A549 (cell line): ENCODE measurements at regions not wholly inside any gene's neighbourhood (a gene's known extent, or its start where the extent isn't known, plus 50 kb on each side); places are given as distances from the start of the nearest gene placed in this dataset.

Experiments used
- ATAC-seq, 2 experiments: fragments of 200-7000 bp in 1 of 2; fragments of >200 bp in 1 of 2; cut with Nextera tagmentation in 1 of 2; cut with Tn5 transposase in 1 of 2; 3 replicates each; pipeline versions ENCODE4 v1.8.0 to v1.9.1; 2018 to 2020; ENCODE audit warnings: mild to moderate bottlenecking in 1 of 2, moderate library complexity in 1 of 2
- CTCF ChIA-PET: fragments of 300-600 bp; sonication (Branson Sonifier 250); formaldehyde crosslinking; extraction: SDS; loops from one replicate; lab custom pipeline; 2021; ENCODE audit warnings: antibody characterized with exemption, inconsistent platforms; lab: Yijun Ruan, JAX
- POLR2A ChIA-PET: fragments of 350-600 bp; formaldehyde crosslinking; extraction: SDS; loops from one replicate; lab custom pipeline; 2021; ENCODE audit warnings: antibody characterized with exemption, inconsistent platforms; lab: Yijun Ruan, JAX
- DNase-seq, 2 experiments: peaks; one replicate each; pipeline versions ENCODE4 v3.0.0 to v3.0.0-alpha.2; 2011 to 2016; ENCODE audit warnings: low read depth in 1 of 2, low spot score in 1 of 2
- FAIRE-seq: peaks from 2 replicates; lab custom pipeline; 2011; peaks lifted over from hg19 to GRCh38; lab: Jason Lieb, UNC
- H3K27ac ChIP-seq, 2 experiments: fragments of >200 bp; sonication (Bioruptor Twin); formaldehyde crosslinking; 3 replicates each; pipeline ENCODE4 v1.5.1; 2016 to 2017
- H3K4me1 ChIP-seq: fragments of >200 bp; sonication (Bioruptor Twin); formaldehyde crosslinking; 3 replicates; pipeline ENCODE4 v1.6.1; 2016
- H3K4me2 ChIP-seq: fragments of >200 bp; sonication (Bioruptor Twin); formaldehyde crosslinking; 3 replicates; pipeline ENCODE4 v1.6.1; 2016
- H3K4me3 ChIP-seq: fragments of >200 bp; sonication (Bioruptor Twin); formaldehyde crosslinking; 3 replicates; pipeline ENCODE4 v1.5.1; 2016
- H3K9me3 ChIP-seq: fragments of >200 bp; sonication (Bioruptor Twin); formaldehyde crosslinking; 3 replicates; pipeline ENCODE4 v1.6.1; 2016
- BHLHE40 ChIP-seq: IDR thresholded peaks from 2 replicates; pipeline ENCODE4 v1.6.1; 2012; ENCODE audit warnings: low read depth, low read length, inconsistent platforms
- CBX2 ChIP-seq: fragments of 200-600 bp; sonication (generic); IDR thresholded peaks from 2 replicates; pipeline ENCODE4 v1.6.1; 2016; ENCODE audit warnings: low read depth, mild to moderate bottlenecking, borderline replicate concordance
- CBX8 ChIP-seq: fragments of 200-600 bp; sonication (generic); IDR thresholded peaks from 2 replicates; pipeline ENCODE4 v1.6.1; 2016
- CEBPB ChIP-seq, 2 experiments: fragments of >200 bp in 1 of 2; sonication (Bioruptor Twin) in 1 of 2; formaldehyde crosslinking in 1 of 2; IDR thresholded peaks; 2 replicates each; pipeline ENCODE4 v1.6.1; 2012 to 2016
- CHD2 ChIP-seq: fragments of 150-350 bp; IDR thresholded peaks from 2 replicates; pipeline ENCODE4 v1.6.1; 2014; ENCODE audit warnings: low read length; ENCODE audit not compliant: partially characterized antibody
- EHMT2 ChIP-seq: fragments of 200-600 bp; sonication (generic); IDR thresholded peaks from 2 replicates; pipeline ENCODE4 v1.6.1; 2016; ENCODE audit warnings: antibody characterized with exemption, low read depth, mild to moderate bottlenecking, moderate library complexity
- EP300 ChIP-seq, 2 experiments: fragments of >200 bp; sonication (Bioruptor Twin); formaldehyde crosslinking; IDR thresholded peaks; 2 replicates in 1 of 2; 3 replicates in 1 of 2; pipeline ENCODE4 v1.6.1; 2016 to 2017
- FOSB ChIP-seq: fragments of 250-450 bp; sonication (Bioruptor Pico); IDR thresholded peaks from 2 replicates; pipeline ENCODE4 v1.5.0; 2020; ENCODE audit warnings: mild to moderate bottlenecking, moderate library complexity
- GATA3 ChIP-seq: IDR thresholded peaks from 2 replicates; pipeline ENCODE4 v1.6.1; 2012; ENCODE audit warnings: borderline replicate concordance
- JUN ChIP-seq, 2 experiments: fragments of >200 bp; sonication (Bioruptor Twin); formaldehyde crosslinking; IDR thresholded peaks; 2 replicates in 1 of 2; 3 replicates in 1 of 2; pipeline ENCODE4 v1.6.1; 2016 to 2017
- MYC ChIP-seq: IDR thresholded peaks from 2 replicates; pipeline ENCODE4 v1.6.1; 2012; ENCODE audit warnings: mild to moderate bottlenecking, inconsistent platforms, low read length, improper control_type of control experiment, borderline replicate concordance
- NFE2L2 ChIP-seq: fragments of 150-350 bp; conservative IDR thresholded peaks from 2 replicates; pipeline ENCODE4 v1.6.1; 2014; ENCODE audit warnings: low read length
- PHF8 ChIP-seq: fragments of 200-600 bp; sonication (generic); IDR thresholded peaks from 2 replicates; pipeline ENCODE4 v1.6.1; 2016; ENCODE audit warnings: low read depth, mild to moderate bottlenecking, antibody characterized with exemption, moderate library complexity, borderline replicate concordance
- RCOR1 ChIP-seq: fragments of 150-350 bp; IDR thresholded peaks from 2 replicates; pipeline ENCODE4 v1.6.1; 2014; ENCODE audit warnings: antibody characterized with exemption, low read length, low read depth
- RFX5 ChIP-seq: fragments of 450-650 bp; IDR thresholded peaks from 2 replicates; pipeline ENCODE4 v1.7.1; 2014; ENCODE audit warnings: antibody characterized with exemption, mild to moderate bottlenecking, moderate library complexity
- SREBF2 ChIP-seq: fragments of 450-650 bp; IDR thresholded peaks from 2 replicates; pipeline ENCODE4 v1.6.1; 2014; ENCODE audit warnings: mild to moderate bottlenecking, moderate library complexity
- TP53 ChIP-seq: fragments of 250-450 bp; sonication (Bioruptor Pico); IDR thresholded peaks from 2 replicates; pipeline ENCODE4 v1.5.0; 2021; ENCODE audit warnings: mild to moderate bottlenecking, moderate library complexity
- ZSCAN20 ChIP-seq: fragments of 250-450 bp; sonication (Bioruptor Pico); IDR thresholded peaks from 2 replicates; pipeline ENCODE4 v1.8.0; 2022; ENCODE audit warnings: mild to moderate bottlenecking, moderate library complexity
- WGBS: methylation state at CpG from one replicate; pipeline ENCODE4 v1.1.6; 2017; ENCODE audit errors: missing lambda C conversion rate; 5-methylcytosine and 5-hydroxymethylcytosine counted together
- TF ChIP-seq, protein P1 (sequence below): fragments of 150-350 bp; IDR thresholded peaks from 2 replicates; pipeline ENCODE4 v1.6.1; 2014; ENCODE audit warnings: low read depth, mild to moderate bottlenecking, low read length
- TF ChIP-seq, protein P2 (sequence below): fragments of >200 bp; sonication (Bioruptor Twin); formaldehyde crosslinking; IDR thresholded peaks from 2 replicates; pipeline ENCODE4 v1.6.1; 2016
- TF ChIP-seq, protein P3 (sequence below): IDR thresholded peaks from 2 replicates; pipeline ENCODE4 v1.6.1; 2012; ENCODE audit warnings: low read depth, borderline replicate concordance
- TF ChIP-seq, protein P4 (sequence below): fragments of >200 bp; sonication (Bioruptor Twin); formaldehyde crosslinking; IDR thresholded peaks from 3 replicates; pipeline ENCODE4 v1.5.1; 2016
- TF ChIP-seq, protein P5 (sequence below): fragments of 450-650 bp; IDR thresholded peaks from 2 replicates; pipeline ENCODE4 v1.6.1; 2014; ENCODE audit warnings: antibody characterized with exemption

DNA sequence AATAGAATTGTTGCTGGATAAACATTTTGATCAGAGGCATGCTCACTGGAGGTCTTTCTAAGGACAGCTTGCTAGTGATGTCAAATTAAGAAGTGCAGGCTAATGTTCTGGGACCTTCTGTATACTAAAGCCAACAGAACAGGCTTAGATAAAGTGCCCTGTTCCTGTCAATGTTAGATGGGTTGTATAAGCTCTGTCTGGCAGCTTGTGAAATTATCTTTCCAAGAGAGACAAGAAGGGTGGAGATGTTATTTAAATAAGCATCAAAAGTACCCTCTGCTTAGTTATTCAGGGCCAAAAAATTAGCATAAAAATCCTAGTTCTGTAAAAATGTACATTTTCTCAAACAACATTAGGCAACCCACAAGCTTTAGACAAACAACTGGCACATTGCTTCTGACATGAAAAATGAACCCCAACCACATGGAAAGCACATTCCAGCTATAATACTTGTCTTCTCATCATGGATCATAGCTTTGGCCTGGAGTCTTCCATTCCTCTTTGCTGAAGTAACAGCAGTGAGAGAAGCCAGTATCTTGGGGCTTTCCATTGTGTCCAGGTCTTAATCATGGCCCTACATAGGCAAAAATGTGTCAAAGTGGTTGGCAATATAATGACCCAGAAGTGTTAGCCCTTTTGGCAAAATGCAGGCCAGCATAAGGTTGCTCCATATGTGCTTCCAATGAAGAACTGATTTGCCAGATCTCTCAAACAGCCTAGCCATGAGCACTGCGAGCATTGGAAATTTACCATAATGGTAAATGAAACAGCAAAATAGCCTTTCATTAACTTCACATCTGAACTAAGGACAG is 478.1 kb upstream of the ZNF804A start:
- no peak for TF ChIP-seq JUN (IDR thresholded peaks at IDR 0.05)
- no peak for TF ChIP-seq CHD2
- no peak for TF ChIP-seq RCOR1
- TF ChIP-seq CBX8, result no peak
- no peak for TF ChIP-seq GATA3
- no peak for TF ChIP-seq ZSCAN20 (CRISPR knock-in tag)
- no peak for TF ChIP-seq EP300 (IDR thresholded peaks at IDR 0.05)
- no peak for TF ChIP-seq RFX5
- no peak for TF ChIP-seq FOSB
- TF ChIP-seq BHLHE40, result no peak
- no peak for TF ChIP-seq MYC
- TF ChIP-seq, protein P1, sequence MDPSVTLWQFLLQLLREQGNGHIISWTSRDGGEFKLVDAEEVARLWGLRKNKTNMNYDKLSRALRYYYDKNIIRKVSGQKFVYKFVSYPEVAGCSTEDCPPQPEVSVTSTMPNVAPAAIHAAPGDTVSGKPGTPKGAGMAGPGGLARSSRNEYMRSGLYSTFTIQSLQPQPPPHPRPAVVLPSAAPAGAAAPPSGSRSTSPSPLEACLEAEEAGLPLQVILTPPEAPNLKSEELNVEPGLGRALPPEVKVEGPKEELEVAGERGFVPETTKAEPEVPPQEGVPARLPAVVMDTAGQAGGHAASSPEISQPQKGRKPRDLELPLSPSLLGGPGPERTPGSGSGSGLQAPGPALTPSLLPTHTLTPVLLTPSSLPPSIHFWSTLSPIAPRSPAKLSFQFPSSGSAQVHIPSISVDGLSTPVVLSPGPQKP, result no peak
- TF ChIP-seq CEBPB (IDR thresholded peaks at IDR 0.05), result no peak
- TF ChIP-seq SREBF2, result no peak
- TF ChIP-seq, protein P2, sequence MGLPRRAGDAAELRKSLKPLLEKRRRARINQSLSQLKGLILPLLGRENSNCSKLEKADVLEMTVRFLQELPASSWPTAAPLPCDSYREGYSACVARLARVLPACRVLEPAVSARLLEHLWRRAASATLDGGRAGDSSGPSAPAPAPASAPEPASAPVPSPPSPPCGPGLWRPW, result no peak
- H3K4me2 ChIP-seq, result no peak overlapping the region
- H3K27ac ChIP-seq, result no peak overlapping the region
- FAIRE-seq (no peak), DNase-seq (no peak), ATAC-seq (no peak)
- CTCF ChIA-PET, result no interaction called here
- POLR2A ChIA-PET, result no interaction called here
- H3K9me3 ChIP-seq, result no peaks in the 10 kb centered on the region
- H3K4me1 ChIP-seq, result no peaks in the 10 kb centered on the region
- WGBS, result 43% methylated on average over 1 of the region's 1 CpG
- no peak overlapping the region for H3K4me3 ChIP-seq

DNA sequence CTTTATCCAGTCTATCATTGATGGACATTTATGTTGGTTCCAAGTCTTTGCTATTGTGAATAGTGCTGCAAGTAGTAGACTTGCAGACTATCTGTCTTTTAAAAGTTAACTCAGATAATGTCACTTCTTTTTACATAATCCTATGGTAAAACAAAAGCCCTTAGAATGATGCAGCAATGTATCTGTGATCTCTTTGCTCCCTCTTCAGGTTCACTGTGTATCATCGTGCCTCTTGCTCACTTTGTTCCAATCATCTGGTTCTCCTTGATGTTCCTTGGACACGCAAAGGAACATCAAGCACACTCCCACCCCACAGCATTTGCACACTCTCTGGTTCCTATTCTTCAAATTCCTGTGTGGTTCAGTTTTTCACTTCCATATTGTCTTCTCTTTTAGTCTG is 472.5 kb upstream of the ZNF804A start:
- WGBS, result 16% methylated on average over 2 of the region's 2 CpGs
- Histone ChIP-seq H3K4me1 (no peaks in the 10 kb centered on the region), H3K4me2 (no peak overlapping the region), H3K27ac (no peak overlapping the region), H3K9me3 (no peaks in the 10 kb centered on the region), H3K4me3 (no peak overlapping the region)
- no peak for ATAC-seq
- POLR2A ChIA-PET, result no interaction called here
- no peak for FAIRE-seq
- TF ChIP-seq EHMT2, result no peak
- no peak for TF ChIP-seq CBX2
- TF ChIP-seq, protein P3, sequence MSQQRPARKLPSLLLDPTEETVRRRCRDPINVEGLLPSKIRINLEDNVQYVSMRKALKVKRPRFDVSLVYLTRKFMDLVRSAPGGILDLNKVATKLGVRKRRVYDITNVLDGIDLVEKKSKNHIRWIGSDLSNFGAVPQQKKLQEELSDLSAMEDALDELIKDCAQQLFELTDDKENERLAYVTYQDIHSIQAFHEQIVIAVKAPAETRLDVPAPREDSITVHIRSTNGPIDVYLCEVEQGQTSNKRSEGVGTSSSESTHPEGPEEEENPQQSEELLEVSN, result no peak
- no peak for TF ChIP-seq TP53 (CRISPR knock-in tag)
- no peak for TF ChIP-seq ZSCAN20 (CRISPR knock-in tag)
- TF ChIP-seq, protein P4, sequence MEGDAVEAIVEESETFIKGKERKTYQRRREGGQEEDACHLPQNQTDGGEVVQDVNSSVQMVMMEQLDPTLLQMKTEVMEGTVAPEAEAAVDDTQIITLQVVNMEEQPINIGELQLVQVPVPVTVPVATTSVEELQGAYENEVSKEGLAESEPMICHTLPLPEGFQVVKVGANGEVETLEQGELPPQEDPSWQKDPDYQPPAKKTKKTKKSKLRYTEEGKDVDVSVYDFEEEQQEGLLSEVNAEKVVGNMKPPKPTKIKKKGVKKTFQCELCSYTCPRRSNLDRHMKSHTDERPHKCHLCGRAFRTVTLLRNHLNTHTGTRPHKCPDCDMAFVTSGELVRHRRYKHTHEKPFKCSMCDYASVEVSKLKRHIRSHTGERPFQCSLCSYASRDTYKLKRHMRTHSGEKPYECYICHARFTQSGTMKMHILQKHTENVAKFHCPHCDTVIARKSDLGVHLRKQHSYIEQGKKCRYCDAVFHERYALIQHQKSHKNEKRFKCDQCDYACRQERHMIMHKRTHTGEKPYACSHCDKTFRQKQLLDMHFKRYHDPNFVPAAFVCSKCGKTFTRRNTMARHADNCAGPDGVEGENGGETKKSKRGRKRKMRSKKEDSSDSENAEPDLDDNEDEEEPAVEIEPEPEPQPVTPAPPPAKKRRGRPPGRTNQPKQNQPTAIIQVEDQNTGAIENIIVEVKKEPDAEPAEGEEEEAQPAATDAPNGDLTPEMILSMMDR, result no peak
- TF ChIP-seq, protein P5, sequence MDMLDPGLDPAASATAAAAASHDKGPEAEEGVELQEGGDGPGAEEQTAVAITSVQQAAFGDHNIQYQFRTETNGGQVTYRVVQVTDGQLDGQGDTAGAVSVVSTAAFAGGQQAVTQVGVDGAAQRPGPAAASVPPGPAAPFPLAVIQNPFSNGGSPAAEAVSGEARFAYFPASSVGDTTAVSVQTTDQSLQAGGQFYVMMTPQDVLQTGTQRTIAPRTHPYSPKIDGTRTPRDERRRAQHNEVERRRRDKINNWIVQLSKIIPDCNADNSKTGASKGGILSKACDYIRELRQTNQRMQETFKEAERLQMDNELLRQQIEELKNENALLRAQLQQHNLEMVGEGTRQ, result no peak
- TF ChIP-seq SREBF2, result no peak
- TF ChIP-seq PHF8, result no peak
- TF ChIP-seq NFE2L2, result no peak
- TF ChIP-seq, protein P2, result no peak
- no peak for TF ChIP-seq EP300 (IDR thresholded peaks at IDR 0.05)
- no peak for DNase-seq
- CTCF ChIA-PET, result no interaction called here
